Adrenal gland (tissue), 5 donors: ENCODE measurements at regions not wholly inside any gene's neighbourhood (a gene's known extent, or its start where the extent isn't known, plus 50 kb on each side); places are given as distances from the start of the nearest gene placed in this dataset.

Experiments used
- POLR2A ChIP-seq, 2 donors: fragments of 450-650 bp; IDR thresholded peaks; one replicate each; pipeline ENCODE4 v1.6.1; 2017; ENCODE audit warnings: antibody characterized with exemption in 2 of 2, mild to moderate bottlenecking in 2 of 2, moderate library complexity in 1 of 2
- TF ChIP-seq, protein P1 (sequence below), 6 experiments: fragments of 450-650 bp in 4 of 6; fragments of 200-600 bp in 2 of 6; sonication (generic) in 1 of 6; IDR thresholded peaks; 1 replicate in 5 of 6; 2 replicates in 1 of 6; pipeline versions ENCODE4 v1.5.1 to v1.8.0; 2016 to 2021; ENCODE audit warnings: antibody characterized with exemption in 6 of 6, mild to moderate bottlenecking in 2 of 6, moderate library complexity in 1 of 6
- donor health status: DM: no; HTN: no; CAD: no.

DNA sequence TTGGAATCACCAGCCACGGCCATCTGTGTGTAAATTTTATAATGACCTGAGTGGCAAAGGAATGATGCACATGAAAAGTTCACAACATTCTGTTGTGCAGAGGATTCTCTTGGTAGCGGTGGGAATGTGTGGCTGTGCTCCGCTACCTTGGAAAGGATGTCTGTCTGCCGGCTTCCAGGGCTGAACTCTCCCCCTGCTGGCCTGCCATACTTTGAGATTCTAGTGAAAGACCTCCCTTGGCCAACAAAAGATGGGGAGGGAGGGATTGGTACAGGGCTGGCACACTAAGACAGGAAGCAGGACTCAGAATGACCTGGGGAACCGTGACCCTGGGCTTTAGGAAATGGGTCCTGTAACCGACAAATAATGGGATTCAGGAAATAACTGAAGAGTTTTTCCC, 194.5 kb upstream of the PLD5 start:
- TF ChIP-seq, protein P1, sequence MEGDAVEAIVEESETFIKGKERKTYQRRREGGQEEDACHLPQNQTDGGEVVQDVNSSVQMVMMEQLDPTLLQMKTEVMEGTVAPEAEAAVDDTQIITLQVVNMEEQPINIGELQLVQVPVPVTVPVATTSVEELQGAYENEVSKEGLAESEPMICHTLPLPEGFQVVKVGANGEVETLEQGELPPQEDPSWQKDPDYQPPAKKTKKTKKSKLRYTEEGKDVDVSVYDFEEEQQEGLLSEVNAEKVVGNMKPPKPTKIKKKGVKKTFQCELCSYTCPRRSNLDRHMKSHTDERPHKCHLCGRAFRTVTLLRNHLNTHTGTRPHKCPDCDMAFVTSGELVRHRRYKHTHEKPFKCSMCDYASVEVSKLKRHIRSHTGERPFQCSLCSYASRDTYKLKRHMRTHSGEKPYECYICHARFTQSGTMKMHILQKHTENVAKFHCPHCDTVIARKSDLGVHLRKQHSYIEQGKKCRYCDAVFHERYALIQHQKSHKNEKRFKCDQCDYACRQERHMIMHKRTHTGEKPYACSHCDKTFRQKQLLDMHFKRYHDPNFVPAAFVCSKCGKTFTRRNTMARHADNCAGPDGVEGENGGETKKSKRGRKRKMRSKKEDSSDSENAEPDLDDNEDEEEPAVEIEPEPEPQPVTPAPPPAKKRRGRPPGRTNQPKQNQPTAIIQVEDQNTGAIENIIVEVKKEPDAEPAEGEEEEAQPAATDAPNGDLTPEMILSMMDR (IDR thresholded peaks at IDR 0.05): no peak
- TF ChIP-seq POLR2A (IDR thresholded peaks at IDR 0.05): no peak
